Right lung (tissue), 2 donors: ENCODE measurements at regions not wholly inside any gene's neighbourhood (a gene's known extent, or its start where the extent isn't known, plus 50 kb on each side); places are given as distances from the start of the nearest gene placed in this dataset.

Experiments
- DNase-seq, 2 donors: peaks; one replicate each; pipeline ENCODE4 v3.0.0-alpha.2; 2013

DNA sequence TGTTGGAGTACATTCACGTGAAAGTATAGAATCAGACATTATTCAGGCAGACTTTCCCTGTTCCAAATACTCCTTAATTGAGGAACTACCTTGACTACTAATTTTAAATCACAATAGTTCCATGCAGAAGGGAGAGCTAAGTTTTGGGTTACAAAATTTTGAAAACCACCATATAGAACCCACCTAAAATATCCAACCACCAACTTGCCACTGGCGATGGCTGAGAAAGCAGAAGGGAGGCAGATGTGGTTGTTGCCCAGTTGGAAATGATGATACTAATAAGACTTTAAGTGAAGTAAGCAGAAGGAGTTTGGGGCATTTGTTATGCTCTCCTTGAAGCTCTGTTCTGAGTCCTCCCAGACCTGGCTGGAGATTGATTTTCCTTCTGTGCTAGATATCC is 190.7 kb downstream of the HLX start:
- DNase-seq = no peak

GRCh38 chr1:221071777-221072176 is 192.5 kb downstream of the HLX start:
- no peak for DNase-seq

- no peak for DNase-seq
Observed at GRCh38 chr1:221072214-221072613, 193.0 kb downstream of the HLX start.

- no peak for DNase-seq
Observed at GRCh38 chr1:221074332-221074731, 195.1 kb downstream of the HLX start.

DNA sequence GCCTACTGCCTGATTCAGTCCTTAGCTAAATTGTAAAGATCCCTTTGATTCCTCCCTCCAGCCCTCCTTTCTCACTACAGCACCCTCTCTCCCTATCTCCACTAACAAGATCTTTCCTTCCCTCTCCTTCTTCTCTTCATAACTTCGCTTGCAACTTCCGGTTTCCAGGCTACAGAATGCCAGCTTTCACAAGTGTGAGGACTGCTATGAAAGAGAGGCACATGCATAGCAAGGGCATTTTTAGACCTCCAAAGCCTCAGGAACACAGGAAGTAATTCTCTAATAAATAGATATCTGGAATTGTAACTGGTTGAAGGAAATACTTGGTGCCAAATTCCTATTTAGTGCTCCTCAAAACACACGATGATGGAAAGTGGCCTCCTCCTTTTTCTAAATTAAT is 196.7 kb downstream of the HLX start:
- DNase-seq = no peak

DNA sequence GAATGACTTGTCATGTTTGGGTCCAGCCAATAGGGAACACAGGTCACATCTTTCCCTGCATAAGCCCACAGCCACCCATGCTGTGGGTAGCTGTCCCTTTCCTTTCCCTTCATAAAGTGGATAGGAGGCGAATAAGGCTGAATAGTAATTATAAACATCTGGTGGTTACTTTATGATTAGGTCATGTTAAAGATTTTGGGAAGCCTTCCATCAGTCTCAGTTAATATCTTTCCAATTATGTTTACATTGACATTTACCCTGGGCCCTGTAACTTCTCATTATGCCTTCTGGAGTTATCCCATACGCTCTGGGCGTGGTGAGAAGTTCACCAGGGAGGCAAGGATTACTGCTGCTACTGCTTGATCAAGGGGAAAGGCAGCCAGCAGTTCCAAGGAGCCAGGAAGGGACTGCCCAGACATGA is 197.2 kb downstream of the HLX start:
- peak; percentile 84 to 87 for DNase-seq

DNA sequence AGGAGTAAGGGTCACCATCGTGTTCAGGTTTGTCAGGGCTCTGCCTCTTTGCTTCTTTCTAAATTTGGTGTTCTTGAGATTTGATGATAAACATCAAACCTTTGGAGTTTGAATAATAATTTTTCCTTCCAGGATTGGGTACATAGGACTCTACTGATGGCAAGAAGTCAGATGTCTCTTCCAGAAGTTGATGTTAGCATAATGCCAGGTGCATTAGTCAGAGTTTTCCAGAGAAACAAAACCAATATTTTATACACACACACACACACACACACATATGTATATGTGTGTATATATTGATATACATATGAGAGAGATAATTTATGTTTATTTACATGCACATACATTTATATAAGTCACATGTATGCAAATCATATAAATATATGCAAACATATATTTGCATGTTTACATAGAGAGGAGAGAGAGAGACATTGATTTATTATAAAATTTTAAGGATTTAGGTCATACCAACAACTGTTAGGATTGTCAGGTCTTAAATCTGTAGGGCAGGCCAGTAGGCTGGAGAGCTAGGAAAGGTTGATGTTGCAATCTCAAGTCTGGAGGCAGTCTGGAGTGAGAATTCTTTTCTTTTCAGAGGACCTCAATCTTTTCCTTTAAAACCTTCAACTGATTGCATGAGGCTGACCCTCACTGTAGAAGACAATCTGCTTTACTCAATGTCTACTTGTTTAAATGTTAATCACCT is 199.2 kb downstream of the HLX start:
- no peak for DNase-seq

DNA sequence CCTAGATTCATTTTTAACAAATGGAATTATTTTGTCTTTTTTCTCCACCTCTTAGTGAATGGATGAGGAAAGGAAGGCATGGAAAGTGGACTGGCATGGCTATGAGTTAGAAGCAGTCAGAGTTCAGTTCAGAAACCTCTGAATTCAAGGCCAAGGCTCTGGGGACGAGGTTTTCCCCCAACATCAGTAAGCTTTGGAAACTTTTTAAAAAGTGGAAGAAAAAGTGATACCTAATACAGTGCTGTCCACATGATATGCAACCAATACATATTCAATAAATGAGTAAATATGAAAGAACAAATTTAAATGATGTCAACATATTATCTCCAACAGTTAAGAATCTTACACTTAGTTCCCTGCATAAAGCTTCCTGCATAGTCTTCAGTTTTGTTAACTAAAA is 204.7 kb downstream of the HLX start:
- DNase-seq = no peak

GRCh38 chr1:221084681-221085080 is 205.4 kb downstream of the HLX start:
- no peak for DNase-seq

GRCh38 chr1:221085701-221086375 is 206.6 kb downstream of the HLX start:
- no peak for DNase-seq

DNA sequence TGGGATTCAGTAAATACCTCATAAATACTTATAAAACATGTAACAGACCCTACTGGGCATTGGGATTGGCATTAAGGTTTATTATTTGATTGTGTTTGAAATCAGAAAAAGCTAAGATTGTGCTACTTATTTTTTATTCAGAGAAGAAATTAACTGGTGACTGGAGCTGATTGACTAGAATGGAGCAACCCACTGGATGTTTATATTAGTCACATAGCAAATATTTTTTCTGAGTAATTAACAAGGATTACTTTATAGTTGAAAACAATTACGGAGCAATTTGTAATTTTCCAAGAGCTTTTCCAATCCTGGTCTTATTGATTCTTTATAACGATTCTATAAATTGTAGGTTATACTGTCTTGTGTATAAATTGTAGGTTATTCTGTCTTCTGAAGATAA is 208.7 kb downstream of the HLX start:
- DNase-seq = no peak

DNA sequence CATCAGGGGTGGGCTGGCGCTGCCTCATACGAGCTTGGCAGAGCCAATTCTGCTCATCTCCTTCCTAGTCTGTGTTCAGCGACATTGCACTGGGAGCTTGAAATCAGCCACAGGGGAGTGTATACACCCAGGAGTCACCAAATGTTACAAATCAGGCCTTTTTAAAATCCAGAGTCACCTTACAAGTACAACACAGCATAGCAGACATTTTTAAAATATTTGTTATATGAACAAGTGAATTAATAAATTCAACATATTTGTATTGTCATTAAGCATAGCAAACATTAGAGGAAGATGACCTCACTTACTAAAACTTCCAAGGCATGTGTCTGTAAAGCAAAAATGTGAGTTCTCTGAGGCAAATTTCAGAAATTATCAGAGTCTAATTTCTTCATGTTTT is 210.0 kb downstream of the HLX start:
- DNase-seq = no peak

GRCh38 chr1:221089803-221090202 is 210.6 kb downstream of the HLX start:
- no peak for DNase-seq

GRCh38 chr1:221093903-221094791 is 214.9 kb downstream of the HLX start:
- DNase-seq = no peak

GRCh38 chr1:221097479-221098281 is 218.4 kb downstream of the HLX start:
- peak; percentile 51 to 52 for DNase-seq

DNA sequence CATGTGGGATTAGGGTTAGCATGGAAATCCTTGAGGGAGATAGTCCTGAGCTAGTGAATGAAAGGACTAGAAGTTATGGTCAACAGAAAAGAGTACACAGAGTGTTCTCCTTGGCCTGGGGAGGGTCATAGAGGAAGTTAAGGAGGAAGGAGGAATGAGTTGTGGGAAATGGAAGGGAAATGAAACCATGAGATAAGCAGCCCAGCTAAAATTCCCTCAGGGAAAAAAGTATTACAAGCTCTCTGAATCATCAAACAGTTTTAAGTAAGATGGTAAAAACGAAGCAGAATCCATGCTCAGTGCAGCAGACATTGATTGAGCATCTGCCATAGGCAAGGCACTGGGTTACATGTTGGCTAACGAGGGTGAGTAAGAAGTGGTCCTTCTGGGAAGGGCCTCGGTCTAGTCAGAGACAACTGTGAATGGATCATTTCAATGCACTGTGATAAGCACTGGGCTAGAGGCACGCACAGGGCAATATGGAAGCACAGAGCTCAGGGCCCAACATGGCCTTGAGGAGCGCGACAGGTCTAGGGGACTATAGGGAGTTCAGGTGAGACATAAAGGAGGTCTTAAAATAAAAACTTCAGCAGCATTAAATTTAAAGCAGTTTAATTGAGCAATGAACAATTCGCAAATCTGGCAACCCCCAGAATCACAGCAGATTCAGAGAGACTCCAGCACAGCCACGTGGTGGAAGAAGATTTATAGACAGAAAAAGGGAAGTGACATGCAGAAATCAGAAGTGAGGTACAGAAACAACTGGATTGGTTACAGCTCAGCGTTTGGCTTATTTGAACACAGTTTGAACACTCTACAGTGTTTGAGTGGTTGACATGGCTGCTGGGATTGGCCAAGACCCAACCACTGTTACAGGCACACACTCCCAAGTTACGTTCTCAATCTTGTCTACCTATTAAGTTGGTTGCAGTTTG is 219.5 kb downstream of the HLX start:
- no peak for DNase-seq

DNA sequence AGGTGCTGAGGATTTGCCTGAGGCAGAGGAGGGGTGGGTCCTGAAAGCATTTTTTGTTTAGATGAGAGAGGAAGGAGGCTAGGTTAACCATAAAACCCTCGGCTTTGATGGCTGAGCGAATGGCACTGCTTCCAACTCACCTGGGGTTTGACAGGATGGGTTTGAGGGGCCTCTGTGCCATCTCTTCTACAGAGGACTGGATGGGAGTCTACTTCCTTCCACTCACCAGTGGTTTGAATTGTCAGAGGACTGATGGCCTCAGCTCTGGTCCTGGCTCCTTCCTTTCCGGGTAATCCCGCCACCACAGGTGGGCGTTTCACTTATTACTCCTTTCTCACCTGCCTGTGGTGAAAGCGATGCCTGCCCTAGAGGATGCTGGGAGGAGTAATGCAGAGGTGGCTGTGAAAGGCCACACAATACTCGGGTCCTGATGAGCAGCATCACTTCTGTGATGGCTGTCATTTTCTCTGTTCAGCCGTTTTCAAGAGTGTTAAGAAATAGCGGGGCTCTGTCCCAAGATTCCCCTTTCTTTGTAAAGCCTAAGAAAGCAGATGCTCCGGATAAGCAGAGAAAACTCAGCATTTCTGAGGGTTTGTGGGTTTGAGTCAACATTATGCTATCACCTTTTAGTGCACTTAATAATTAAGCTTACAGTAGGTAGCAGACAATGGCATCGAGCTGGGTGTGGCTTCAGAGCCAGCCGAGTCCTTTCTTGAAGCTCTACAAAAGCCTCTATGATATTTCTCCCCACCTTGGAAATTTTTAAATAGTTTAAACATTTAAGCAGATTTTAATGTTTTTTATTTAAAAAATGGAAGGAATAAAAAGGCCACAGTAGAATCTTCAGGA is 220.7 kb downstream of the HLX start:
- no peak for DNase-seq

- no peak for DNase-seq
Observed at GRCh38 chr1:221100611-221101010, 221.4 kb downstream of the HLX start.

- DNase-seq = no peak
Observed at GRCh38 chr1:221101807-221102605, 222.8 kb downstream of the HLX start.
